Stimulated activated CD4-positive, alpha-beta T cell treated with anti-CD3 and anti-CD28 coated beads, Interleukin-4, amount 100 ng/mL, for 24 hours (primary cell): ENCODE measurements at regions not wholly inside any gene's neighbourhood (a gene's known extent, or its start where the extent isn't known, plus 50 kb on each side); places are given as distances from the start of the nearest gene placed in this dataset.
A peak's percentile ranks its signal among the peaks of the same experiment; 100 is the strongest.

Experiments used
- DNase-seq: peaks from one replicate; pipeline ENCODE4 v3.0.0-alpha.2; 2020

DNA sequence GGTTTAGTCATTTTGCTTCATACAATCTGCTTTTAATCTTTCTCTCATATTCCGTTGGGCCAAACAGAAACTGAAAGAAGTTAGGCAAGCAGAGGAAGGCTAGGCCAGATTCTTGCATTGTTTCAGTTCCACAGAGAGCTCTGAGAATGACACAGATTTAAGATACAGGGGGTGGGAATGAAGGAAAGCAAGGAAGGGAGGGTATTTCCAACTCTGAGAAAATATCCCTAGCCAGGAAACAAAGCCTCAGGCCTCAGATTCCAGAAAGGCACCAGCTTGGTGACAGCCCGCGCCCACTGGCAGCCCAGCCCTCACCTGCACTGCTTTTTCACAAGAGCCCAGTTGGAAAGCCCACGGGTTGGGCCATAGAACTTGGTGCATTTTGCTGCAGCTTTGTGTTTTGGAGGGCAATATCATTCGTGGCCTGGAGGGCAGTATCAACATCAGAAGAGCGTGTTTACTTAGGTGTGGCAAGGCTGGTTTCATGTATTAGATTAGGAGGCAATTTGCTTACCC lies 63.5 kb downstream of the ENC1 start:
- no peak for DNase-seq

DNA sequence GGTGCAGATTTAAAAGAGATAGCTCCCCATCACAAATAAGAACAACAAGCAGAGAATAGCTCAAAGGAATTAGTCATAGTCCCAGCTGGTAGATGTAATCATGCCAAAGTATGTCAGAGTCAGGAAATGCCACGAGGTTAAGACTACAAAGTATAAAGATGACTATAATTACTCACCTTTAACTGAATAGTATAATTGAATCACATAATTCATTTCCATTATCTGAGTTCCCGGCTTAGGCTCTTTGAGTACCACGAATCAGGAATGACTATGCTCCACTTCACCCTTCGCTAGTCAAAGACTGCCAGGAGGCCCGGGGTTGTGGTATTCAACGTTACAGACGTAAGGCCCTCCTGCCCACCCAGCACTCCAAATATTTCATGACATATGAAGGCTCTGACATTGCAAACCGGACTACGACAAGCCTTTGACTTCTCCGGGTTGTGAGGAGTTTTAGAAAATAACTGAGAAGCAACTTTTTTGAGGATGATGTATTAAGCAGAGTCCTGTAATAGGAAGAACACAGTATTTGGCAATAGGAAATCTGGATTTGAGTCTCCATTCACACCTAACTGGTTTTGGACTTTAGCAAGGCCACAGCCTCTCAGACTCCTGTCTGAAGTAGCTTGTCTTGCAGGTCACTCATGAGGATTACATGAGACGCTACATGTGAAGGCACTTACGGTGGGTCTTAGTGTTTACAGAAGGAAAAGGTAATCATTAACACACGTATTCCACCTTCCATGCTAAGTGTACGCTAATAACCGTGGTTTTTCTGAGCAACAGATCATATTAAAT lies 64.6 kb downstream of the ENC1 start:
- peak; percentile 26 for DNase-seq

DNA sequence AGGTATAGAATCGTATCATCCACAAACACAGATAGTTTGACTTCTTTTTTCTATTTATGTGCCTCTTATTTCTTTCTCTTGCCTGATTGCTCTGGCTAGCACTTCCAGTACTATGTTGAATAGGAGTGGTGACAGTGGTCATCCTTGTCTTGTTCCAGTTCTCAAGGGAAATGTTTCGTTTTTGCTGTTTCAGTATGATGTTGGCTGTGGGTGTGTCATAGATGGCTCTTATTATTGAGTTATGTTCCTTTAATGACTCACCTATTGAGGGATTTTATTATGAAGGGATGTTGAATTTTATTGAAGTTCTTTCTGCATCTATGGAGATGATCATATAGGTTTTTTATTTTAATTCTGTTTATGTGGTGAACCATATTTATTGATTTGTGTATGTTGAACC lies 70.3 kb downstream of the ENC1 start:
- no peak for DNase-seq

DNA sequence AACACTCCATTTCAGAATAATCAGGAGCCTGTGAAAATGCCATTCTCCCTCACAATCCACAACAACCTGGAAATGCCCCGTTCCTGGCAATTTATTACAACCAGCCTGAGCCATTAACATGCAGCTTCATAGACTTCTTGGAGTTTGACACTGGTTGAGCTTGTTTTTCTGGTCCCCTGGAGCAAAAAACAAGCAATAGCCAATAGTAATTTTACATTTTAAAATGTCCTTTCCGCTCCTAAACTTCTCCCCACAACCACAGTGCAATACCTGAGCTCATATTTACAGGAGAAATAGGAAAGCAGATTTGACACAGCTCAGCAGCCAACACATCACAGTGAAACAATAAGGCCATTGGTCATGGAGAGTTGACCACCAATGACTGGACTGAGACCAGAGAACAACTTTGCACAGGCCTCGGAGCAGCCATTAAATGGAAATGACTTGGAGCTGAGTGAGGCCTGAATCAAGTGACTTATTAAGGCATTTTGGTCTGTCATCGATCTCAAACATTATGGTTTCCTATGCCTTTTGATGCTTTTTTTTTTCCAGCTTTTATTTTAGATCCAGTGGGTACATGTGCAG lies 73.0 kb downstream of the ENC1 start:
- DNase-seq: no peak

DNA sequence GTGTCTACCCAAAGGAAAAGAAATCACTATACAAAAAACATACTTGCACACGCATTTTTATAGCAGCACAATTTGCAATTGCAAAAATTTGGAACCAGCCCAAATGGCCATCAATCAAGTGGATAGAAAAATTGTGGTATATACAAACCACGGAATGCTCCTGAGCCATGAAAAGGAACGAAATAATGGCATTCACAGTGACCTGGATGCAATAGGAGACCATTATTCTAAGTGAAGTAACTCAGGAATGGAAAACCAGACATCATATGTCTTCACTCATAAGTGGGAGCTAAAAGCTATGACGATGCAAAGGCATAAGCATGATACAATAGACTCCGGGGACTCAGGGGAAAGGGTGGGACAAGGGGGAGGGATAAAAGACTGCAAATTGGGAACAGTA lies 78.4 kb downstream of the ENC1 start:
- no peak for DNase-seq

DNA sequence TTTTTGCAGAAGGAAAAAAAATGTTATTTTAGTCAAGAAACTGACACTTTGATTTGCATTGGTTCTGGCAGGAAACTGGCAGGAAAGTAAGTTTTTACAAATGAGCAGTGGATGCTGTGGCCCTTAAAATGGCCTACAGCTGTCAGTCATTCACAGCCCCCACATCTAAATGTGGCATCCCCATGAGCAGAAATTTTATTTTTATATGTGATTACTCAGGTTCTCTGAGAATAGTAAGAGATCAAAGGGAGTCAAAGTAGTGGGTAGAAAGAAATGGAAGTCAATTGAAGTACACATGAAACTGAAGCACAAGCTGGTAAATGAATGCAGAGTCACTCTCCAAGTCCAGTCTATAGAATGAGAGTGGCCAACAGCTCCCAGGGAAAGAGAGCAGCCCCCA lies 80.3 kb downstream of the ENC1 start:
- DNase-seq: no peak

DNA sequence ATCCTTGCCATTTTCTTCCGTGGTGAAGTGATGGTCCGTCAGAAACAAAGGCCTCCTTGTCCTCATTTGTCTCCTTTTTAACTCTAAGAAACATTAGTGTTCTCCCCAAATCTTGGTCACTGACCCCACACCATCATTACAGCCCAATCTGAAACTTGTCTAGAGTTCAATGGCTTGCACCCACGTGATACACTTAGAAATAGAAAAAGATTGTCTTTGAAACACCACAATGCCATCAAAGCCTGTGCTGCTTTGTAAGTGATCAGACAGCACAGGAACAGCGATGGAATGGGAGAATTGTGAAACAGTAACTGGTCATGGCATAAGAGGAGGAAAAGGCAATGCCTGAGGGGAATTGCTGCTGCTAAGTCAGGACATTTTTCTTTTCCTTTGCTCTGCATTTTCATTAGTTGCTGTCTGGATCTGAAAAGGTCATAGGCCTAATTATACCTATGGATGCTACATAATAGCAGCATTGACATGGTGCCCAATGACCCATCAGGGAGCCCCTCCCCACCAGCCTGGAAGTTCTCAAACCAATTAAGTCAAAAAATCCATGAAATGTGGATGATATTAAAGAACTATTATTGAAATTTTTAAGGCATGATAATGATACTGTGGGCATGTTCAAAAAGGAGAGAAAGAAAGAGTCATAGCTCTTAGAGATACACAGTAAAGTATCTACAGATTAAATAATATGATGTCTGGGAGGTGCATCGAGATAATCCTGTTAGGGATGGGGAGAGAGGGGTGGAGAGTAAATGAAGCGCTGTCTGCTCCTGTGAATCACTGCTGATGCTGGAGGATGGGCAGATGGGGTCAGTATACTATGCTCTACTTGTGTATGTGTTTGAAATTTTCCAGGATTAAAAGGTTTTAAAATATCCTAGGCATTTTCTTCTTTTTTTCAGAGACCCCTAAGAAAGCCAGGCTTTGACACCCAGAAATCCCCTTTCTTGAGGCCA lies 83.6 kb downstream of the ENC1 start:
- DNase-seq: no peak

DNA sequence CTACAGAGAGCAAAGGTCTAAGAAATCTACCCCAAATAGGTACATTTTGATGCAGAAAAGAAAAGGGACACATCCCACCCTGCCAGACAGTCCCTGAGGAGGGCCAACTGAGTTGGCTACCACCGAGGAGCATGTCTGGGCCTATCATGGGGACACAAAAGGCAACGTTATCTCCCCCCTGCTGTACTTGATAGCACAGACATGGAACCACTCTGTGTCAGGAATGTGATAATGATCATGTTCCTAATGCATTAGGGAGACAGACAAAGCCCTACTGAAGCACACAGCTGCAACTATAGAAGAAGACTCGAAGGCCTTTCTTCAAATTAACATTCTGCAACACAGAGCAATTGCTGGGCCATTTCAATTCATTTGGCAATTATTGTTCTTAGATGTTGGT lies 84.5 kb downstream of the ENC1 start:
- DNase-seq: no peak

DNA sequence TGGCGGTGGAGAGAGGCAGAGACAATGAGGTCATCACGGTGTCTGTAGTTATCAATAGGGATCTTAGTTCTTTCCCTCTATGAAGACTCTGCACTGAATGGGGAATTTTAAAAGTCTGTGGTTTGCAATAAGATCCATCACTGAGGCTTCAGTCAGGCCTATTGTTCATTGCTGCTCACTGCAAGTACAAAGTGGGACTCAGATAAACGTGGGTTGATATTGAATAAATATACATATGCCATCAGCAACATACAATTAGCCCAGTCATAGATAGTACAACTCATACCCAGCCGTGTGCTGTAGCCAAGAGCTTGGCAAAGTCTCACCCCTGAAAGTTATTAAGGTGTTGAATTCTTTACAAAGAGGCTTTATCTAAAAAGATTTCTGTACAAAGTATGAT lies 88.4 kb downstream of the ENC1 start:
- no peak for DNase-seq

DNA sequence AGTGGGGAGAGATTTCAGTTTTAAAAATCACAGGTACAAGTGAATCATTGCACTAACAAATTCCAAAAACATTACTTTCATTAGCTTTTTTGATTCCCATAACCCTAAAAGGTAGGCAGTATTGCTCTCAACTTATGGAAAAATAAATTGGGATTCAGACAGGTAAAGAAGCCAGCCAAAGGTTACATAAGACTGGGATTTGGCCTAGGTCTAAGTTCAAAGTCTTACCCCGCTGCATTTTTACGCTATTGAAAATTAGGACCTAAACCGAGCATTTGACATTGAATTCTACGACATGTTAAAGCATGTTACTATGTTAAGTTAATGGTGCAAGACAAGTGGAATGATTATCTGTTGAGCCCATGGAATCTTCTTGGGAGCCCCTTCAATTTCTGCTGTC lies 89.6 kb downstream of the ENC1 start:
- no peak for DNase-seq

DNA sequence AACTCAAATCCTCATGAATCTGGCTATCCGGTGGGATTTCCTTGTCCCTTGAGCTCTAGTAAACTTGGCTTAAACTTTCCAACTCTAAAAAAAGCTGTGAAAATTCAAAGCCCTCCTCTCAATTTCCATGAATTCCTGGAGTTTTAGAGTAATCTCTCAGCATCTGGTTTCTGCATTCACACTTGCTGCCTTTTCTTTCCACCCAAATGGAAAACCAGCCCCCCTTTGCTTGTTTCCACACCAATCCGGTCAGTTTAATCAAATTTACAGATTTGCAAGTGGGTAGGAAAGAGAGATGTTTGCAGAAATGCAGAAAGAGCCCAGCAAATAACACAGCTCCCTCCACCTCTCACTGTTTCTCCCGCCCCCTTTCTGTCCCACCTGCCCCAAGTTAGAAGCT lies 91.1 kb downstream of the ENC1 start:
- no peak for DNase-seq

DNA sequence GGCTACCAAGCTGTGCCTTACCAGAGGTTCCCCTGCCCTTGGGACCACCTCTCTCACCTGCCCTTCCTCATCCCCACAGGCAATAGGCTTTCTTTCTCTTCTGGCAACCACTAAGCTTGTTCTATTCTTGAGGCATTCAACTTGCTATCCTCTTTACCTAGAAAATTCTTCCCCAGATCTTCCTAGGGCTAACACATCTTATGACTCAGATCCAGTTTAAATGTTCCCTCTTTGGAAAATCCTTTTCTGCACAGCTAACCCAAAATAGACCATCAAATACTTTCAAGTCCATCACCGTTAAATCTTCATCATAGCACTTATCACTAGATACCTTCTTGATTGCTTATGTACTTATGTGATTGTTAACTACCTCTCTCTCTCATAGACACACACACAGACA lies 93.7 kb downstream of the ENC1 start:
- DNase-seq: no peak

DNA sequence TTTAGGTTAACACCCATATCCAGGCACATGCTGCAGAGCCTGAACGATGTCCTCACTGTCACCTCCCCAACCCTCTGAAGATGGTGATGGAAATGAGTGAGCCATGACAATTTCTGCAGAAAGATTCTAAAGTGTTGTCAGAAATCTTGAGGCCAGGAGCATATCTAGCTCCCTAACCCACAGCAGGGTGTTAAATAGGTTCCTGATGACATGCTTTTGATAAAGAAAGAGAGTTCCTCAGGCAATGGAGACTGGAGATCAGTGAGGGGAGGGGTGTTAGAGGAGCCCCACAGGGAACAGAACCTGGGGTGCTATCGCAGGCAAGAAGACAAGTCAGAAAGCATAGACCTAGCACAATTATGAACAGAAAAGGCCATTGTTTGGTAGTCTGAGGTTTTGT lies 95.7 kb downstream of the ENC1 start:
- DNase-seq: no peak

DNA sequence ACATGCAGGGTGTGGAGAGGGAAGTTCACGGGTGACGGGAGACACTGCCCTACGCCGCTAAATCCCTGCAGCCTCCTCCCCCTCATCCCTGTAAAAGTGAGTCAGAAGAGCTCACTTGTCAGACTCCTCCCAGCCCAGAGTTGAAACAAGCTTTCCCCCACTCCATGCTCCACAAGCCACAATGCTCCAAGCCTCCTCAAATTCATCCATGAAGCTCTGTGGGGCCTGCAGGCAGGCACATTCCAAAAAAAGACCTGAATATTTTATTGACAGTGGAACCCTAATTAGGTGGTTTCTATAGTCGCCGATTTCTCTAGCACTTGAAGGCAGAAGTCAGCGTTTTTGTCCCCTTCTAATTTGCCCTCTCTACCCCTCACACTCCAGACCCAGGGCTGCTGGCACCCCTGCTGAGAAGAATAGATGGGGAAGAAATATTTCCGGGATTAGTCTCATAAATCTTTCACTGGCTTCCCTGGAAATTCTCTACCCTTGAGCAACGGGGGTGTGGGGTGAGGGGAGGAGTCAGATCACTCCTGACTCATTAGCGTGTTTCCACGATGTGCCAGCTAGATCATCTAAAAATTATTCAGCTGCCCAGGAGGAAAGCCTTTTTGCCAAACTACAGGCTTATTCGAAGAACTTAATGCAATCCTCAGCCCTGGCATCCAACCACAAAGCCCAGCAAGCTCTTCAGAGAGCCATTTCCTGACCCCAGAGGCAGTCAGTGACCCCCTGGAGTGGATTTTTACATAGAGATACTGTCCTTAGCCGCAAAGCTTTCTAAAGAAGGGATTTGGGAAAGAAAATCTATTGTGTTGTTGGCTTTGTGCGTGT lies 97.1 kb downstream of the ENC1 start:
- DNase-seq: no peak

DNA sequence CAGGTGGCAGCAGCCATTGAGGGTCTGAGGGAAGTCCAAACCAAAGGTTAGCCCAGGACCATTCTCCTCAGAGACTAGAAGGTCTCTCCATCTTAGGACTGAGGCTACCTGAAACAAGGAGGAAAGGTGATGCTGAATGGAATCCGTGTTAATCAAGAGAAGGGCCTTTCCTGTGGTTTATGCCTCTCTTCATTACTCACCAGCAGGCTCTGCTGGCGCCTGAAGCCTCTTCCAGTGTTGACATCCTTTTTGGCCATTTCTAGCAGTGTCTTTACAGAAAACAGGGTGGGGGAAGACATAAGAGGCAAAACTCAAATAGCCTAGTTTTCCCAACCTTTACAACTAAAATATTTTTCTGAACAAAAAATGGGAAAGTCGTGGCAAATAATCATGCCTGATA lies 98.0 kb downstream of the ENC1 start:
- no peak for DNase-seq

DNA sequence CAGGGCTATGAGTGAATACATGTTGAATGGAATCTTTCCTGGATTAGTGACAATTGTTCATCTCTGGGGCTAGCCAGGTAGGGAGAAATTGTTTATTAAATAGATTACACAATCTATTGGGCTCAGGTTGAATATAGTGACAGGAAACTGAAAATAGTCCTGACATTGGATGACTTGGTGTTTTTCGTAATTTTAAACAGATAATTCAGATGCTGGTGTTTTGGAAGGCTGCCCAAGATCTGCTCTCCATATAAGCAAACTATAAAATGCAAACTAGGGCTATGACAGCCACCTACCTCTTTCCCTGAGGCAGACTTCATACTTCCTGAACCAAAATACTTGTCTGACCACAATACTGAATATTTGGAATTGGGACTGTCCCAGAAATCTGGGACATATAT lies 99.1 kb downstream of the ENC1 start:
- DNase-seq: no peak

DNA sequence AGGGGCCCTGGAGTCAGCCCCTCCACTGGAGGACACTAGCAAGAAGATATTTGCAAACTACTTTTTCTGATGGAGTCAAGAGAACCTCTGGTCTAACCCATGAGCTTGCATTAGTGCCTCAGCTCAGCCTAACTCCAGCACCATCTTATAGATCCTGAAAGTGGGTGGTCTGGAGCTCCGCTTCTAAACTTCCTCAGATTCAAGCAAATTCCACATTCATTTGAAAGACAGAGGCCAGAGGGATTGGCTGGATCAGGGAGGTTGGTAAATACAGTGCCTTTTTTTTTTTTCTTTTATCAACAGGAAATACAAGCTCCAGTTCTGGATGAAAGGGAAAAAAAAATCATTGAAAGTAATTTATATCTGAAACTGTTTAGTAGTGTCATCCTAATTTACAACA lies 99.9 kb downstream of the ENC1 start:
- DNase-seq: no peak

DNA sequence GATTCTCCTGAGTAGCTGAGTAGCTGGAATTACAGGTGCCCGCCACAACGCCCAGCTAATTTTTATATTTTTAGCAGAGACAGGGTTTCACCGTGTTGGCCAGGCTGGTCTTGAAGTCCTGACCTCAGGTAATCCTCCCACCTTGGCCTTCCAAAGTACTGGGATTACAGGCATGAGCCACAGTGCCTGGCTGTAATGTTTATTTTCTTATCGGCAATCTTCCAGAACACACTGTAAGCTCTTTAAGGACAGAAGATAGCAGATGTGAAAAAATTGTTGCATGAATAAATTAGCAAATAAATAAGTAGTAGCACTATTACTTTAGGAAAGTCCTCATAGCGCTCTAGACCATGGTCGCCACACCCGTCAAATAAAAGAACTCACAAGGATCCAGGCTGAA lies 100.5 kb downstream of the ENC1 start:
- DNase-seq: no peak

DNA sequence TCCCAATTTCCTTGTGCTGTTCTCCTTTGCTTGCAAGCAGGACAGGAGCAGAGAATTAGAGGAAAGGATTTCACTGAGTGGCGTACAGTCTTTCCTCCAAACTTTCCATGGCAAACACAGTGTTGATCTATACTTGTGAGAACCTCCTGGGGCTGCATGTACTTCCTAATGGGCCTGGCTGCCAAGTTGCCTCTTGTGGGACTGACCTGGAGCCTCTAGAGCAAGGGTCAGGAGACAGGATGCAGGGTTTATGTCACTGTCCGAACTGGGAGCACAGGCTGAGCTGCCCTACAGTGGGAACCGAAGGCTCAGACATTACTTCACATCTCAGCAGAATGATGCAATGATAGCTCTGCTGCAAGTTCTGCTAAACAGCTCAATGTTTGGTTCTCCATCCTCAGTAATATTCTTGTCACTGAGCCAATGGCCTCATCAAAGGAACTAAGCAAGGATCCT lies 102.3 kb downstream of the ENC1 start:
- DNase-seq: no peak

DNA sequence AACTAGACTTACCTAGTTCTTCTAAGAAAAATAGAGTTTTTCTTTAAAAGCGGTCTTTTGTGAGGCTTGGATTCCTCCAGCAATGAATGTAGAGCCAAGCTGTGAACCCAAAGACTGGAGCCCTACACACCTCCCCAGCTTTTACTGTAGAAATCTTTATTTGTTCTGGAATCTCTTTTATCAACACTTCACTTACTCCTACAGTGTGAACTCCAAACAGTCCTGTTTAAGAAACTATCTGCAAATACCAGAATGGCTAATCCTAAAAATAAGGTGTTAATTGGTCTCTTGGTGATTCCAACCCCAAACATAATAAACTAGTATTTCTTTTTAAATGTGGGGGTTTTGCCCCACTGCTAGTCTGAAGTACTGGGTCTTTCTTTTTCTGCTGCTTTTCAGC lies 103.9 kb downstream of the ENC1 start:
- no peak for DNase-seq

DNA sequence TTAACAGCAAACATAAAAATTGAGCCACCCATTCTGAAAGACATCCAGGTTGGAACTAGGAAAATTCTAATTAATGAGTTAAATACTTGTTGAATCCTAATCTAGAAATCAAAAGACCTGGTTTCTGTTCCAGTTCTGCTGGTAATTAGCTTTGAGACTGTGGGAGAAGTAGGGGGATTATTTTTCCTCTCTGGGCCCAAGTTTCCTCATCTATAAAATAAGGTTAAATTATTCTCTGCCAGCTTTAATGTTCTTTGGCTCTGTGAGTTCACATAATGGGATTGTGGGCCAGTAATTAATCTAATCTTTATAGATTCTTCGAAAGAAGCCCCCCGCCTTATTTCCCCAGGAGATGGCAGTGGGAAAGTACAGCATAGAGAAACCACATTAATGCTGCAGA lies 104.6 kb downstream of the ENC1 start:
- no peak for DNase-seq

DNA sequence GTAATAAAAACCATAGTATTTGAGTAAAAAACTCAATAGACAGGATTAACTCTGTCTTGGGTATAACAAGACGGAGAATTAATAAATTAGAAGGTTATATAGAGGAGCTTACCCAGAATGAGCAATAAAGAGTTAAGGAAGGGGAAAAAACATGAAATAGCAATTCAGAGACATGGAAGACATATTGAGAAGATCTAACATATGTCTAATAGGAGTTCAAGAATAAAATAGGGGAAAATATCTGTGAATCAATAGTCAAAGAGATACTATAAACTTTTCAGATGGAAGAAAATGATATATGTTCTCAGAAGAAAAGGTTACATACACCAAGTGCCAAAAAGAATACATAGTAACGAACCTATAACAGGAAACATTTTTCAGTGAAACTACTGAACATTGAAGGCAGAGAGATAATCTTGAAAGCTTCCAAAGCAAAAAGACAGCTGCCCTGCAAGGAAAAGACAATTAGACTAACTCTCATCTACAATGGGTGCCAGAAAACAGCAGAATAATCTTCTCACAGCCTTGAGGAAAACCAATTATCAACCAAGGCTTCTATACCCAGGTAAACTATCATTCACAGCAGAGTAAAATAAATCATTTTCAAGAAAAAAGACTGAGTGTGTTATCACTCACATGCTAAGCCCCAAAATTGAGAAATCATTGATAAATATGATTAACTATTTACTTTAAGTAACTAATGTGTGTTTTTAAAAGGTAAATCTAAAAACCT lies 106.0 kb downstream of the ENC1 start:
- DNase-seq: no peak
